Endothelial cell of umbilical vein (primary cell): ENCODE measurements at regions not wholly inside any gene's neighbourhood (a gene's known extent, or its start where the extent isn't known, plus 50 kb on each side); places are given as distances from the start of the nearest gene placed in this dataset.

Source experiments
- CTCF ChIP-seq, 2 donors: IDR thresholded peaks; 1 replicate in 1 of 2; 2 replicates in 1 of 2; pipeline ENCODE4 v1.5.1; 2011; ENCODE audit warnings: low read length in 2 of 2, mild to moderate bottlenecking in 2 of 2, moderate library complexity in 2 of 2, control low read depth in 1 of 2, inconsistent platforms in 1 of 2, low read depth in 1 of 2; ENCODE audit not compliant: insufficient read depth in 1 of 2; ENCODE audit errors: extremely low read depth in 1 of 2
- EZH2 ChIP-seq: IDR thresholded peaks from 2 replicates; pipeline ENCODE4 v1.6.1; 2012; ENCODE audit warnings: borderline replicate concordance, low read depth, mild to moderate bottlenecking, moderate library complexity, low read length, inconsistent platforms; ENCODE audit not compliant: severe bottlenecking
- JUN ChIP-seq: IDR thresholded peaks from 2 replicates; pipeline ENCODE4 v1.6.1; 2011; ENCODE audit warnings: borderline replicate concordance, low read depth; ENCODE audit not compliant: insufficient read length, insufficient read depth
- MAX ChIP-seq: IDR thresholded peaks from 2 replicates; pipeline ENCODE4 v1.6.1; 2011; ENCODE audit not compliant: insufficient read depth, insufficient read length
- MYC ChIP-seq: IDR thresholded peaks from one replicate; pipeline ENCODE4 v1.6.1; 2011; ENCODE audit warnings: mild to moderate bottlenecking, low read depth, low read length
- POLR2A ChIP-seq: IDR thresholded peaks from 2 replicates; pipeline ENCODE4 v1.6.1; 2012; ENCODE audit warnings: low read depth, mild to moderate bottlenecking, control low read depth, low read length
- POLR2AphosphoS5 ChIP-seq: IDR thresholded peaks from 2 replicates; pipeline ENCODE4 v1.6.1; 2012; ENCODE audit warnings: low read depth, mild to moderate bottlenecking, control low read depth, low read length, moderate library complexity; ENCODE audit not compliant: insufficient read depth

- no peak for TF ChIP-seq MAX
- TF ChIP-seq CTCF (IDR thresholded peaks at IDR 0.05; ENCODE audit: extremely low read depth in 1 of 2, insufficient read depth in 1 of 2, low read depth in 1 of 2, low read length in 2 of 2) = no peak
- no peak for TF ChIP-seq EZH2
- TF ChIP-seq POLR2AphosphoS5 = no peak
- no peak for TF ChIP-seq POLR2A
- TF ChIP-seq MYC = no peak
- TF ChIP-seq JUN = no peak
Measured at GRCh38 chr10:85420501-85421191, 945.9 kb downstream of the GRID1 start.
